ENCODE measurements at regions not wholly inside any gene's neighbourhood (a gene's known extent, or its start where the extent isn't known, plus 50 kb on each side); places are given as distances from the start of the nearest gene placed in this dataset.

GRCh38 chr13:81722456-81722855, 1381.5 kb upstream of the SPRY2 start:
- no peak for DNase-seq (ENCODE audit: low read depth in 1 of 2, low spot score in 1 of 2)
- no peak overlapping the region for H3K27ac ChIP-seq (replicated peaks)
- no peak overlapping the region for H3K4me3 ChIP-seq (replicated peaks; ENCODE audit: insufficient read depth, low read length)
- TF ChIP-seq CTCF (IDR thresholded peaks at IDR 0.05; ENCODE audit: insufficient read depth, low read length) (no peak), GABPA (IDR thresholded peaks at IDR 0.05; ENCODE audit: low read depth) (no peak), REST (IDR thresholded peaks at IDR 0.05; ENCODE audit: insufficient replicate concordance, low read depth) (no peak), SPI1 (IDR thresholded peaks at IDR 0.05; ENCODE audit: borderline replicate concordance, low read depth) (no peak), POLR2AphosphoS5 (IDR thresholded peaks at IDR 0.05; ENCODE audit: low read depth) (no peak)
- H3K27me3 ChIP-seq (ENCODE audit: insufficient read depth, poor library complexity, severe bottlenecking), result no peaks in the 10 kb centered on the region

- no peak overlapping the region for H3K4me3 ChIP-seq (replicated peaks; ENCODE audit: insufficient read depth, low read length)
- no peak overlapping the region for H3K27ac ChIP-seq (replicated peaks)
- no peak for DNase-seq (ENCODE audit: low read depth in 1 of 2, low spot score in 1 of 2)
- no peaks in the 10 kb centered on the region for H3K27me3 ChIP-seq (ENCODE audit: insufficient read depth, poor library complexity, severe bottlenecking)
- TF ChIP-seq REST (IDR thresholded peaks at IDR 0.05; ENCODE audit: insufficient replicate concordance, low read depth), result no peak
- no peak for TF ChIP-seq POLR2AphosphoS5 (IDR thresholded peaks at IDR 0.05; ENCODE audit: low read depth)
- no peak for TF ChIP-seq GABPA (IDR thresholded peaks at IDR 0.05; ENCODE audit: low read depth)
- no peak for TF ChIP-seq CTCF (IDR thresholded peaks at IDR 0.05; ENCODE audit: insufficient read depth, low read length)
- TF ChIP-seq SPI1 (IDR thresholded peaks at IDR 0.05; ENCODE audit: borderline replicate concordance, low read depth), result no peak
Observed at GRCh38 chr13:81721400-81721799, 1380.5 kb upstream of the SPRY2 start.

GRCh38 chr13:81714513-81714912, 1373.6 kb upstream of the SPRY2 start:
- H3K27me3 ChIP-seq (ENCODE audit: insufficient read depth, poor library complexity, severe bottlenecking), result no peaks in the 10 kb centered on the region
- no peak overlapping the region for H3K4me3 ChIP-seq (replicated peaks; ENCODE audit: insufficient read depth, low read length)
- DNase-seq (ENCODE audit: low read depth in 1 of 2, low spot score in 1 of 2), result no peak
- no peak overlapping the region for H3K27ac ChIP-seq (replicated peaks)
- TF ChIP-seq POLR2AphosphoS5 (IDR thresholded peaks at IDR 0.05; ENCODE audit: low read depth), result no peak
- TF ChIP-seq SPI1 (IDR thresholded peaks at IDR 0.05; ENCODE audit: borderline replicate concordance, low read depth), result no peak
- no peak for TF ChIP-seq CTCF (IDR thresholded peaks at IDR 0.05; ENCODE audit: insufficient read depth, low read length)
- no peak for TF ChIP-seq REST (IDR thresholded peaks at IDR 0.05; ENCODE audit: insufficient replicate concordance, low read depth)

All from HL-60 (cell line).